Brain pericyte (primary cell): ENCODE measurements at regions not wholly inside any gene's neighbourhood (a gene's known extent, or its start where the extent isn't known, plus 50 kb on each side); places are given as distances from the start of the nearest gene placed in this dataset.

Experiments used
- DNase-seq: peaks from one replicate; pipeline ENCODE4 v3.0.0-alpha.2; 2012; ENCODE audit warnings: low read depth, low spot score

DNA sequence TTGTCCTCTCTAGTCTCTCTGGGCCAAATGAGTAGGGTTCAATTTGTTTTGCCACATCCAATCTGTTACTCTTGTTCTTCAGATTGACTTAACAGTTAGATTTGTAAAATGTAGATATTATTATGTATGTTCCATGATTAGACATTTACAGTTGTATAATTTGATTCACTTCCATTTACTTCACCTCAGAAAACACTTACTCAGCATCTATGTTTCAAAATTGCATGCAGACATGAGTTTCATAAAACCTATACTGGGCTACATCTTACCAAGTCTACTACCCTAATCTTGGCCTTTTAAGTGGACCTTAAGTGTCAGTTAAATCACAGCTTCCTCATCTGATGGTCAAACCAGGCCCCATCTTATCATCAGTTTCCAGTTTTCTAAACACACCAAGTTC is 1181.2 kb upstream of the CDH9 start:
- no peak for DNase-seq

DNA sequence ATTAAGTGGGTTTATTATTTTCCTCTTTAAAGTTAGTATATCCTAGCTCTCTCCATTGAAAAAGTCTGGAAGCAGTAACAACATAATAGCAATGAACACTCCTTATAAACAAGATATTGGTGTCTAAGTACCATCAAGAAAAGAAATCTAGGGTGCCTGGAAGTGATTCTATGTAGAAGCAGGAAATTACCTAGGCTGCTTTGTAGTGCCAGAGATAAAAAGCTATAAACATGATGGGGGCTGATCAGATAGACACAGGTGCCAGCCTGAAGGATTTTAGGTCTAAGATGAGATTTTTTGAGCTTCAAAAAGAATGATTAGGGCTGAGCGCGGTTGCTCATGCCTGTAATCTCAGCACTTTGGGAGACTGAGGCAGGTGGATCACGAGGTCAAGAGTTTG is 1179.3 kb upstream of the CDH9 start:
- DNase-seq: no peak

DNA sequence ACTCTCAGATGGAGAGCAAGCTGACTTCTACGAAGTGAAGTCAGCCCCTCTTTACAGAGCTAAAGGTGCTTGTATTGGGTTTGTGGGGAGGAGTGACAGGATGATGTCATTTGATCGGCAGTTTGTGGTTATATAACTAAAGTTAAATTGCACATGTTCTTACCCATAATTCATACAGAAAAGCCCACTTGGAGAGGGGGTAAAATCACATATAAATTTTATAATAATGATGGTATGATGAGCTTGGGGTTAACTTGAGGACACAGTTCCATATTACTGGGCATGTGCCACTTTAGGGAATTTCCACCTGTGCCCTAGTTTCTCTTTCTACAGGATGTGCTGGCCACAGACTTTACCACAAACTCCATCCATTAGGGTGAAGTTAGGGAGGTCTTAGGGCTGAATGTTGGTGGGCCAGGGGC is 1178.6 kb upstream of the CDH9 start:
- no peak for DNase-seq

- no peak for DNase-seq
These were observed 1176.7 kb upstream of the CDH9 start for GRCh38 chr5:28215091-28215490.

DNA sequence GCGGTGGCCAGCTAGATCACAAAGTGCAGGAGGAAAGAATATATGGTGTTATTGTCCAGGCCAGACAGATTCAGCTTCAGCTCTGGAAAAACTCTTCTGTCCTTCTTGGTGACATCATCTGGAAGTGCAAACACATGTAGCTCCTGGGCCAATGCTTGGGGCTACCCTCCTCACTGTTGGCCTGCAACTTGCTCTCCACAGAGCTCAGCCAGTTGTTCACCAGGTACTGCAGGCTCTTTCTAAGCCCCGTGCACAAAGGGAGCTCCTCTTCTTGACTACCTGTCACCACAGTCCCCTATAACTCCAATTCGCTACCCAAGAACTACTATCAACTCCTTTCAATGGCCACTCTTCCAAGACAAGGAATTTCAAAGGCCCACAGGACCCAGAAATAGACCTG is 1175.9 kb upstream of the CDH9 start:
- DNase-seq: no peak

GRCh38 chr5:28208356-28208755 is 1170.0 kb upstream of the CDH9 start:
- DNase-seq: no peak

DNA sequence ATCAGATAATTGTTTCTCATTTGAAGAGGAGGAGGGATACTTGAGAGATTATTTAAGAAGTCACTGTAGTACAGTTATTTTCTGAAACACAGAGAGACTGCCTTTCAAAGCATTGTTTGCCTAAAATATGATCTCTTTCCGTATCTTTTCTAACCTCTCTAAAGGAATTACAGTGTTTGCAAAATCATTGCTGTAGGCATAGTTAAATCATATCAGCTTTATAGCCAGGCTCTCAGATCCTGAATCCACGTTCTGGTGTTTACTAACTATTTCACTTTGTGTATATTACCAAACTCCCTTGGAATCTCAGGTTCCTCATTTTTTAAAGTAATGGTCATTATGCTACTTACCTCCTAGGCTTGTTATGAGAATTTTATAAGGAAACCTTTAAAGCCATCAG is 1151.6 kb upstream of the CDH9 start:
- no peak for DNase-seq

- DNase-seq: no peak
These were observed 1136.3 kb upstream of the CDH9 start for GRCh38 chr5:28174691-28175090.

DNA sequence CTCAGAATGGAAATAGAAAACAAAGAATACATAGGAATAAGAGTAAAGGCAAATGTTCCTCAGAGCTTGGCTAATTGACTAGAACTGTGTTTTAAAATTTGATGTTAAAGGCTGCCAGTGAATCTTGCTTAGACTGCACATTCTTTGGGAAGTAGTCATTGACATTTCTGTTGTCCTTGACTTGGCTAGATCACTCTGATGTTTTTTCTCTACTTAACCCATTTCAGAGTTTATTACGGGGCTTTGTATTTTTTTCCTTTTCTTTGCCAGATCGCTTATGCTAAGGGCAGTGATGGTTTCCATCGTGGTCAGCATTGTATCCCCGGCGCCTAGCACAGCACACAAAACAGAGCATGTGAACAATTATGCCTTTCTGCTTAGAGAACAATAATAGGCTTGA is 1126.7 kb upstream of the CDH9 start:
- DNase-seq: peak; percentile 38

- DNase-seq: no peak
These were observed 1126.2 kb upstream of the CDH9 start for GRCh38 chr5:28164568-28164967.

DNA sequence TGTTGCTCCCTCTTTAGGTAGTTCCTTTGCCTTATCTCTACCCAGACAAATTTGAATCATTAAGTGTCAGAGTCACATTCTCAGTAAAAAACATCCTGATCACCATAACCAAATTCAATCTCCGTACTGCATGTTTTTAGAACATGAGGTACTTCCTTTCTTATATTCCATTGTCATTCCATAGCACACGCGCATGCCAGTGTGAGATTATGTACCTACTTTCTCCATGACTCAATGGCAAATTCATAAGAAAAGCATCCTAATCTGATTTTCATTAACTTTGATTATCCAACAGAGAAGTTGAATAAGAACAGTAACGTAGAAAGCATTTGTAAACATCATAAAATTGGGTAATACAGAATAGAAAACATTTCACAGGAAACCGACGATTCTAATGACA is 1118.6 kb upstream of the CDH9 start:
- no peak for DNase-seq

DNA sequence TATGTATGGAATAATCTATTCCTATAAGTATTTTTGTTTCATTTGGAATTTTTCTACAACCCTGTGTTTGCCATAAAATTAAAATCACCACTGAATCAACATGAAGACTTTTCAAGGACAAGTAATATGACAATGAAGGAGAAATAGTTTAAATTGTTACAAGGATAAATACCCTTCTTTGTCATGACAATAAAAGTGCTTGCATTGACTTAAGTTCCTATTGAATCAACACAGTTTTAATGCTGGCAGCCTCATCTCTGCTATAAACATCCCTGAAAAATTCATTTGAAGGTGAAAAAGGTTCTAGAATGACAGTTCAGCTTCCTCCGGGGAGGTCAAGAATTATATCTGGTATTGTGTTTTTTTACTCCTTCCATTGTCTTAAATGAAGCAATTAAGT is 1105.1 kb upstream of the CDH9 start:
- DNase-seq: no peak

DNA sequence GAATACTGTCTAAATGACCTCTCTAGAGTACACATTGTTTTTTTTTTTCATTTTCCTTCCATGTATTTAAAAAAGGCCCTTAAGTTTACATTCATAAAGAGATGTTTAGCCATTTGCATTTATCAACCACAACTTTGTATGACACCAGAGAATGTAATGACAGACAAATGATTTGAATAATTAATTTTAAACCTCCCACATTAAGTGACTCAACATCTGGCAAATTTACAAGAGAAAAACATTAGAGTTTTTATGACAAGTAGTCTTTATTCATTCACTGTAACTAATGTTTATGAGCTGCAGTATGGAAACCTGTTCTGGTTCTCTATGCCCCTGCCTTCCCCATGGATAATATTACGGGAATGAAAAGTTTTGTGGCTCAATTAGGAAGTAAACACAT is 1093.8 kb upstream of the CDH9 start:
- DNase-seq: no peak

GRCh38 chr5:28117691-28118090 is 1079.3 kb upstream of the CDH9 start:
- no peak for DNase-seq

GRCh38 chr5:28117273-28117672 is 1078.9 kb upstream of the CDH9 start:
- DNase-seq: no peak

DNA sequence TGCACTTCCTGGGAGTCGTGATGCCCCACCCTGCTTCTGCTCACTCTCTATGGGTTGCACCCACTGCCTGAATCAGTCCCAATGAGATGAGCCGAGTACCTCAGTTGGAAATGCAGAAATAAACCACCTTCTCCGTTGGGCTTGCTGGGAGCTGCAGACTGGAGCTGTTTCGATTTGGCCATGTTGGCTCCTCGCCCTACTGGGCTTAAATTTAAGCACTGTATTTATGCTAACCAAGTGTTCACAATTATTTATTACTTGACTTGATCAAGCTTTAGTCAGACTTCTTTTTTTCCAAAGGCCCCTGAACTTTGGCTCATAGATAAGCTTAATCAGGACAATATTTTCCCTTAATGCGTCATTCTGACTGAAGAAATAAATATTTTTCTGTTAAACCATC is 1072.4 kb upstream of the CDH9 start:
- DNase-seq: no peak

- no peak for DNase-seq
These were observed 1065.7 kb upstream of the CDH9 start for GRCh38 chr5:28104080-28104479.

DNA sequence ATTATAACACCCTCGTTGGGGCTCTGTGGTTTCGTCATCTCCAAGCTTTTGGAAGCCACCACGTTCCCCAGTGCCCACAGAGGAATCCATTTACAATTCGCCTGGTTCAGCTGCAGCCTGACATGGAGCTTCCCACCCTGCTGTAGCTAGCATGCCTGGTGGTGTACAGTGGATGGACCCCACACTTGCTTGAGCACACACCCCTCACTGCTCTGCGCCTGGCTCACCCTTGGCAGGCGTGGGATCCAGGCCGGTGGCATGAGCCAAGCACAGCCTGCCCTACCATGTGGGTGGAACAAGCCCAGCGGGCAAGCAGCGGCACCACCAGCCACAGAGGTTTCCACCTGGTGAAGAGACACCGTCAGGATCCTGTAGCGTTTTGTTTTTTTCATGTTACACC is 1045.7 kb upstream of the CDH9 start:
- no peak for DNase-seq

DNA sequence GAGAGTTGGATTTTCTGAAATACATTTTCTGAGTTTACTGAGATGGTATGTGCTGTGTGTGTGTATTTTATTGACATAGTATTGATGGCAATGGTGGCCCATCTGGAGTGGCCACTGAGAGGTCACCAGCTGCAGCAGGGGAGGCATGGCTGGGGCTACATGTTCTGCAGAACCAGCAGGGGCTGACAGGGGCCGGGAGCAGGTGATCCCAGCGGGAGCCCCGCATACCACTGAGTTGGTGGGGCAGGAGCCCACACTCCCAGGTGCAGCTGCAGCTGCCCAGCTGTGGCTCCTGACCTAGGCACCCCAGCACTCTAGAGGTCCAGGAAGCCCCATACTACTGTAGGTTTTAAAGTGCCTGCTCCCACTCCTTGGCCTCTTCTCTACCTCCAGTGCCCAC is 1044.2 kb upstream of the CDH9 start:
- no peak for DNase-seq

DNA sequence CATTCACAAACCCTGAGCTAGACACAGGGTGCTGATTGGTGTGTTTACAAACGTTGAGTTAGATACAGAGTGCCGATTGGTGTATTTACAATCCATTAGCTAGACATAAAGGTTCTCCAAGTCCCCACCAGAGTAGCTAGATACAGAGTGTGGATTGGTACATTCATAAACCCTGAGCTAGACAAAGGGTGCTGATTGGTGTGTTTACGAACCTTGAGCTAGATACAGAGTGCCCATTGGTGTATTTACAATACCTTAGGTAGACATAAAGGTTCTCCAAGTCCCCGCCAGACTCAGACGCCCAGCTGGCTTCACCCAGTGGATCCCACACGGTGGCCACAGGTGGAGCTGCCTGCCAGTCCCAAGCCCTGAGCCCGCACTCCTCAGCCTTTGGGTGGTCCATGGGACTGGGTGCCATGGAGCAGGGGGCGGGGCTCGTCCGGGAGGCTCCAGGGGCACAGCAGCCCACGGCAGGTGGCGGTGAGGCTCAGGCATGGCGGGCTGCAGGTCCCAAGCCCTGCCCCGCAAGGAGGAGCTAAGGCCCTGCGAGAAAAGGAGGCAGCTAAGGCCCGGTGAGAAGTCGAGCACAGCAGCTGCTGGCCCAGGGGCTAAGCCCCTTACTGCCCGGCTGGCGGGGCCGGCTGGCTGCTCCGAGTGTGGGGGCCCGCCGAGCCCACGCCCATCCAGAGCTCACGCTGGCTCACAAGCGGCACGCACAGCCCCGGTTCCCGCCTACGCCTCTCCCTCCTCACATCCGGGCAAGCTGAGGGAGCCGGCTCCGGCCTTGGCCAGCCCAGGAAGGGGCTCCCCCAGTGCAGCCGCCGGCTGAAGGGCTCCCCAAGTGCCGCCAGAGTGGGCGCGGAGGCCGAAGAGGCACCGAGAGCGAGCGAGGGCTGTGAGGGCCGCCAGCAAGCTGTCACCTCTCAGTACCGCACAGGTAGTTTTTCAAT is 1039.2 kb upstream of the CDH9 start:
- no peak for DNase-seq

- no peak for DNase-seq
These were observed 1028.5 kb upstream of the CDH9 start for GRCh38 chr5:28066856-28067255.

GRCh38 chr5:28065656-28066055 is 1027.3 kb upstream of the CDH9 start:
- DNase-seq: peak; percentile 5

DNA sequence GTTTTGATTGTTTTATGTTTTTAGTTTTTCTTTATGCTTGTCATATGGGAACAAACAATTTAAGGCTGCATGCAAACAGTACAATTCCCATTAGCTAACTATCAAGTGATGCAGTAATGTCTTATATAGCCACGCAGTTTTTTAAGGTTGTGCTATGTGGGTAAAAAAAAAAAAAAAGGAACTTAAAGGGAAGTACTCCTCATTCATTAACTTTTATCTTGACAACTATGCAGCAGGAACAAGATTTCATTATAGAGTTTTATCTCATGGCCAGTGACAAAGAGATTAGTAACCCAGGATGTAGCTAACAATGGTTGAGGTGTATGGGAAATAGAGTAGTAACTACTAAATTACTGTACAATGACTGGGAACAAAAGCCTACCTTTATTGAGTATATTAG is 1008.2 kb upstream of the CDH9 start:
- DNase-seq: no peak

GRCh38 chr5:28027851-28028250 is 989.5 kb upstream of the CDH9 start:
- DNase-seq: no peak
